ENCODE measurements at regions not wholly inside any gene's neighbourhood (a gene's known extent, or its start where the extent isn't known, plus 50 kb on each side); places are given as distances from the start of the nearest gene placed in this dataset.
"Not testable (repeated sequence)": the region's sequence is repeated elsewhere in the genome, so short reads cannot be mapped to it uniquely, and the experiment has no call there.

DNA sequence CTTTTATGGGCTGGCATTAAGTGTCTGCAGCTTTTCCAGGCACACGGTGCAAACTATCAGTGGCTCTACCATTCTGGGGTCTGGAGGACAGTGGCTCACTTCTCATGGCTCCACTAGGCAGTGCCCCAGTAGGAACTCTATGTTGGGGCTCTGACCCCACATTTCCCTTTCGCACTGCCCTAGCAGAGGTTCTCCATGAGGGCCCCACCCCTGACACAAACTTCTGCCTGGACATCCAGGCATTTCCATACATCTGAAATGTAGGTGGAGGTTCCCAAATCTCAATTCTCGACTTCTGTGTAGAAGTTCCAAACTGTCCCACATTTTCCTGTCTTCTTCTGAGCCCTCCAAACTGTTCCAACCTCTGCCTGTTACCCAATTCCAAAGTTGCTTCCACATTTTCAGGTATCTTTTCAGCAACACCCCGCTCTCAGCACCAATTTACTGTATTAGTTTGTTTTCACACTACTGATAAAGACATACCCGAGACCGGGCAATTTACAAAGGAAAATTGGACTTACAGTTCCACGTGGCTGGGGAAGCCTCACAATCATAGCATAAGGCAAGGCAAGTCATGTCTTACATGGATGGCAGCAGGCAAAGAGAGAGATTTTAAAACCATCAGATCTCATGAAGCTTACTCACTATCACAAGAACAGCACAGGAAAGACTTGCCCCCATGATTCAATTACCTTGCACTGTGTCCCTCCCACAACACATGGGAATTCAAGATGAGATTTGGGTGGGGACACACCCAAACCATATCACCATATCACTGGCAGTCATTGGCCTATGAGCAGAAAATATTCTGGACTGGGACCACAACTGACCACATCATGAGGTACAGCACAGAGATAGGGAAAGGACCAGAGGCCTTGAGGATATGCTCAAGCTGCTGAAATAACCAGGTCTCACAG is 136.8 kb downstream of the TMEM30B start:
- ATAC-seq; DNase-seq; intact Hi-C loops (cut with DNase I): not testable (repeated sequence)

DNA sequence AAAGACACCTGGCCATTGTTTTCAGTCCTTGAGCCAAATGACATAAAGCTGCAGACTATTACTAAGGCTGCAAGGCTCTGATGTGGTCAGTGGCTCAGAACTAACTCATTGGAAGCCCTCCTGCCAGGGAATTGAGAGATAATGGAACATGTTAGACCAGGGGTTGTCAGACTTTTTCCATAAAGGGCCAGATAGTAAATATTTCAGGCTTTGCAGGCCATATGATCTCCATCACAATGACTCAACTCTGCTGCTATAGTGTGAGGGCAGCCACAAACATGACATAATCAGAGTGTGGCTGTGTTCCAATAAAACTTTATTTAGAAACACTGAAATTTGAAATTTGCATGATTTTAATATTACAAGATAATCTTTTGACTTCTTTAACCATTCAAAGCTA is 140.3 kb downstream of the TMEM30B start:
- no peak for DNase-seq
- no peak for ATAC-seq
- intact Hi-C loops (cut with DNase I), result no loop called here

DNA sequence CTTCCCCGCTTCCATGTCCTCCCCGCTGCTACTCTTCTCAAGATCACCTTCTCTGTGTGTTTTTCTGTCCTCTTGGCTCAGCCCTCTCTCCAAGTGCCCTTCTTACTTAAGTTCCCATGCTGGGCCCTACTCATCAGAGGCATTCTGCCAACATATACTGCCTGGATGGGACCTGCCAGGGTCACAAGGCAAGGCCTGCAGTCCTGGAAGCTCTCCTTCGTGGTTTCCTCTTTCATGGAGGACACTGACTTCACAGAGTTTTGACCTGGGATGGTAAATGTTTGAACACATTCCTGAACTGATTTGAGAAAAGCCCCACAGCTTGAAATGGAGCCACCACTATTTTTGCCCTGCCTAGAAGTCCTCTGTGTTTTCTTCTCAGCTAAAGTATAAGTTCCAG is 140.9 kb downstream of the TMEM30B start:
- intact Hi-C loops (cut with DNase I), result no loop called here
- ATAC-seq (no peak), DNase-seq (no peak)

DNA sequence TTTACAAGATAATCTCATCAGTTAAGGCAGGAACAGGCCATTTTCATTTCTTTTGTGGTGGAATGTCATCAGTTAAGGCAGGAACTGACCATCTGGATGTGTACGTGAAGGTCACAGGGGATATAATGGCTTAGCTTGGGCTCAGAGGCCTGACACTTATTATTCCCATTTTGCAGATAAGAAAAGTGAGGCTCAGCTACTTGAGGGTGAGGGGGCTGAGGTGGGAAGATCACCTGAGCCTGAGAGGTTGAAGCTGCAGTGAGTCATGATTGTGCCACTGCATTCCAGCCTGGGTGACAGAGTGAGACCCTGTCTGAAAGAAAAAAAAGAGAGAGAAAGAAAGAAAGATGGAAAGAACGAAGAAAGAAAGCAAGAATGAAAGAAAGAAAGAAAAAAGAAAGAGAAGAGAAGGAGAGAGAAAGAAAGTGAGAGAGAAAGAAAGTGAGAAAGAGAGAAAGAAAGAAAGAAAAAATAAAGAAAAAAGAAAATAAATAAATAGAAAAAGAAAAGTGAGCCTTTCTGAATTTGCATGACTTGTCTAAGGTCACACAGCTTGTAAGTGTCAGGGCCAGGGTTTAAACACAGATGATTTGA is 142.0 kb downstream of the TMEM30B start:
- DNase-seq (no peak), ATAC-seq (no peak)
- intact Hi-C loops (cut with DNase I), result no loop called here

DNA sequence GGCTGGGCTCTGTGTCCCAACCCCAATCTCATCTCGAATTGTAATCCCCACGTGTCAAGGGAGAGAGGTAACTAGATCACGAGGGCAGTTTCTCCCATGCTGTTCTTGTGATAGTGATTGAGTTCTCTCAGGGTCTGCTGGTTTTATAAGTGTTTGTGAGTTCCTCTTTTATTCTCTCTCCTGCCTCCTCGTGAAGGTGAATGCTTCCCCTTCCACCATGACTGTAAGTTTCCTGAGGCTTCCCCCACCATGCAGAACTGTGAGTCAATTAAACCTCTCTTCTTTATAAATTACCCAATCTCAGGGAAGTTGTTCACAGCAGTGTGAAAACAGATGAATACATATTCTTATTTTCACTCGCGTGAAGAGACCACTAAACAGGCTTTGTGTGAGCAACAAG is 148.2 kb downstream of the TMEM30B start:
- ATAC-seq, result no peak
- intact Hi-C loops (cut with DNase I), result no loop called here
- DNase-seq, result no peak

DNA sequence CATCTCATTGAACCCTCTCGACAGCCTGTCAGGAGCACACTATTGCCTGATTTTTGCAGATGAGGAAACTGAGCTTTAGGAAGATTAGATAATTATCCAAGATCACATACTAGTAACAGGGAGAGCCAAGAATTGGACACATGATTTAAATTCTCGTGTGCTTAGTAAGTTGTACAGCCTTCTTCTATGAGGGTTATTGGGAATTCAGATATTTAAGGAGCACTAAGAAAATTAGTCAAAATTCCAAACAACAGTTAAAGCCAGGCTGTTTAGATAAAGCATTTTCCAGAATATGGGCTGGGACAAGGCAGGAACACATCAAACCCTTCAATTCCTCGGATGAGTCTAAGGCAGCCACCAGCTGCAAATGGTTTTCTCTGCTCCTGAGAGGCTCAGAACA is 148.8 kb downstream of the TMEM30B start:
- no peak for DNase-seq
- no peak for ATAC-seq
- intact Hi-C loops (cut with DNase I), result no loop called here

DNA sequence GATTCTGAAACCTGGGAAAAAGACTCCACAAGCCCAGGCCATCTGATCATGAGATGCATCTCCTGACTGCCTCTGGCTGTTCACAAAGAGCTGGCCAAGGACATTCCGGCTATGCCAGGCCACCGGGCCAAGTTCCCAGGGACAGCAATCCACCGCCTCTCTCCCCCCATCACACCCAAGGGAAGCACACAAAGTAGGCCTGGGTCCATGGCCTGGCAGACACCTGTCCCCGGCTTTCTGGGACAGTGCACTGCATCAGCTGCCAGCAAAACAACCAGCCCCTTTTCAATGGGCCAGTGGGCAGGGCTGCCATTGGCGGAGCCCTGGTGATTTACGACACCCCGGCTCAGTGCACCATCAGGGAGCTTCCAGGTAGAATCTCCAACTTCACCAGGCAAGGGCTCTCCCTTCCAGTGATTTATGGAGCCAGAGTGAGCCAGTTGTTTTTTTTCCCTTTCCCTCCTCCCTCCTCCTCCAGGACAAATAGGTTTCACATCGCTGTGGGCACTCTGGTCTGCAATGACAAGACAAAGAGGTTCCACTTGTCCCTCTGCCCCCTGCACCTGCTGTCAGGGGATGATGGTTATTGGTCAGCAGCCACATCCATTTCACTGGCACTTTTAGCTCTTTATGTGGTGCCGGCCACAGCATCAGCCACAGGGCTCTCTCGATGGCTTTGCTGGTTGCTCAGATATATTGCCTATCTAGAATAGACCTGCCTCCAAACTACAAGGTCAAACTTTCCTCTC is 149.6 kb downstream of the SLC38A6 start:
- no peak for DNase-seq
- no peak for ATAC-seq
- intact Hi-C loops (cut with DNase I), result no loop called here

DNA sequence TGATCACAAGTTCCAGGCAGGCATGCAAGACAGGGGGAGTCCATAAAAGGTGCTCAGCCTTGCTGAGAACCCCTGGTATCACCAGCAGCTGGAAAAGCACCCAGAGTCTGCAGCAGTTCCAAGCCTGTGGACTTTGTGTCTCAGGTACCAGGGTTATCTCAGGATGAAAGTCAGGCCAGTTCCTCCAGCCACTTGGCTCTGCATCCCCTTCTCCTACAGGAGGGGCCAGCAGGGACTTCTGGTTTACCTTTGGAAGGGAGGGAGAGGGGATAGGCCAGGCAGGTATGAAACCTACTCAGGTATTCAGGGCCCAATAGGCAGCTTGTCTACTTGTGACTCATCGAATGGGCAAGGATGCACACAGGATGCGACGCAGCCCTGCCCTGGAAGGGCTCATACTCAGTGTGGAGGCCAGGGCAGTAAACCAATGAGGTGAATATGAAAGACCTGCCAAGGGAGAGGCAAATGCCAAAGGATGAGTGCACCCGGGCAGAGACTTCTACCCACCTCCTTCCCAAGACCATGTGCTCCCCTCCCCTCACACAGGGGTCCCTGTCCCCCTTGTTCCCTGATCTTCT is 148.2 kb downstream of the SLC38A6 start:
- intact Hi-C loops (cut with DNase I), result no loop called here
- ATAC-seq, result no peak
- no peak for DNase-seq

DNA sequence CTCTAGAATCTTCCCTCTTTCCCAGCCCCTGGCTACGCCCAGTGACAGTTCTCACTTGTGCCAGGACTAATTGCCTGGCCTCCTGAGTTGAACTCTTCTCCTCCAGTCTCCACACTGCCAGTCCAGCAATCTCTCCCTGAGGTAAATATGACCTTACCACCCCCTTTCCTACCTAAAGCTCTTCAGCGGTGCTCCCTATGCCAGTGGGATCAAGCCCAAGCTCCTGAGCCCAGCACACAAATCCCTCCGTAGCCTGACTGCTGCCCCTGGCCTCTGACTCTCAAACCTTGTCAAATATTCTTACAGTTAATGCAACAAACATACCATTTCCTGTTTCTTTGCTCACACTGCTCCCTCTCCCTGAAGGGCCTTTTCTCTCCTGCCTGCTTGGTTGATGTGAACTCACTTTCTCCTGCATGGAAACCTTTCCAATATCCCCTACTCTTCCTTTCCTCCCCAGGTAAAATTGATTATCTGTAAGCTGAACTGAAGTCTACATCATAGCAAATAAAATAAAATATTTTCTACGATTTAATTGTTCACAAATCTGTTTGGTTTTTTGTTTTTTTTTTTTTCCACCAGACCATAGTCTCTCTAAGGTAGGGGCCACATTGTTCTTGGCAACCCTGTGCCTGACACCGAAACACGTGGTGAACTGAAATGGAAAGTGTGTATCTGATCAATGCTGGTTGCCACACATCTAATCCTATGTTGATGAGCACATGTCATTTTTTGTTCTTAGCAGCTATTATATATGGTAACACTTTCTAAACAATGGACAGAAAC is 147.5 kb downstream of the SLC38A6 start:
- no peak for ATAC-seq
- intact Hi-C loops (cut with DNase I), result no loop called here
- no peak for DNase-seq

DNA sequence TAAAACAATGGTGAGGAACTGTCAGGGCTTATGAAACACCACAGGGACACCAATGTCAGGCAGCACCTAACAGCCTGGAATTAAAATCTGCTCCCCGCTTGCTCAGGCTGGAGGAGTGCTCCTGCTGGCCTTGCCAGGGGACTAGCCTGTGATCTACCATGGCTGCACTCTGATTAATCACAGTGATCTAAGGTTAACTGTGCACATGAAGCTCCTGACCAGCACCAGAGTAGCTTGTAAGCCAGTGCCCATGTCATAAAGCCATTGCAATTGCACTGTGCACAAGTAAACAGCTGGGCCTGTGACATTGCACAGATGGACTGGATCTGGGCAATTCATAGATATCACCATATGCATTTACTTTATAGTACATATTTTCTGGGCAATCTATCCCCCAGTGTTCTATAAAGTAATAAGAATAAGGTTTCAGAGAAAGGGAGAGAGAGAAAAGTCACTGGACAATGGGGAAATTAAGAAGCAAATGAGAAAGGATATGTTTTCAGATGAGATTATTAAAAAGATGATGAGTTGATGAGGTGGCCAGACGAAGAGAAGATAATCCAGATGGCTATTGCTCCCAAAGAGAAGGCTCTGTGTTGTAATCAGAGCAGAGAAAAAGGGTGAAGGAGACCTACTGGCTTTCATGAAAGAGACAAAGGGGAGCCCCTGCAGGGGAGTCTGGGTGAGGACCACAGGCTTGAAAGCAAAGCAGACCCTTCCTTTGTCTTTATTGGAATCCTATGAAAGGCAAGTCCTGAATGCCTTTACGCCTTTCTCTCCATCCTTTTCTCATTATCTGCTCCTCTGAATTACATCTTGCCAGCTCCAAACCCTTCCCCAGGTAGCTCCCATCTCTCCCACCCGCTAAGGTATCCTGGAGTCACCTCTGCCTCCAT is 145.8 kb downstream of the SLC38A6 start:
- DNase-seq (no peak), ATAC-seq (no peak)
- intact Hi-C loops (cut with DNase I), result no loop called here

DNA sequence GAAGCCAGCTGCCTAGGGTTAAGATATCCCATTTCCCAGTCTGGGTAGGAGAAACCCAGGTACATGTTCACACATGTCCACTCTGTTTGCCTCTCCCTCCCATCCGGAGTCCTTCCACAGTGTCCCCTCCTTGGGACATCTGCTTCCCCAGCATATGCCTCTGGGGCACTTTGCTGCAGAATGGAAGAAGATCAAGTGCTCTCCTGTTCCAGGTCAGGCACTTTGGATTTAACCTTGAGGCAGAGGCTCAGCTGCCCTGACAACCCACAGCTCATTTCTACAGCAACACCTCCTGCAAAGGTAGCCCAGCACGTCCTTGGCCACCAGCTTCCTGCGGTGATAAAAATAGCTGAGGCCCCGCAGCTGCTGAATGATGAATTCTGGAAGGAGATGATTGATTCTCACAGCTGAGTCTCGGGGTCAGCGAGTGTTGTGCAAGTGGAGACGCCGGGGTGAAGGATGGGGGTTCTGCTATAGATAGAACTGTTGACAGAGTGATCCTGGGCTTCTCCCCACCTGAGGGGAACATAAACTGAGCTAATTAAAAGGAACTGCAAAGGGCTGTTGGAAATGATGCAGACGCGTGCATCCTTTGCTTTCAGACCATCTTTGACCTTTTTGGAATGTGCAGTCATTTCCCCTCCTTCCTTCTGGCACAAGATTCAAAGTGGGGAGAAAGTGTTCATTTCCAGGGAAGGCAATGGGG is 145.0 kb downstream of the SLC38A6 start:
- intact Hi-C loops (cut with DNase I), result no loop called here
- DNase-seq, result no peak
- no peak for ATAC-seq

DNA sequence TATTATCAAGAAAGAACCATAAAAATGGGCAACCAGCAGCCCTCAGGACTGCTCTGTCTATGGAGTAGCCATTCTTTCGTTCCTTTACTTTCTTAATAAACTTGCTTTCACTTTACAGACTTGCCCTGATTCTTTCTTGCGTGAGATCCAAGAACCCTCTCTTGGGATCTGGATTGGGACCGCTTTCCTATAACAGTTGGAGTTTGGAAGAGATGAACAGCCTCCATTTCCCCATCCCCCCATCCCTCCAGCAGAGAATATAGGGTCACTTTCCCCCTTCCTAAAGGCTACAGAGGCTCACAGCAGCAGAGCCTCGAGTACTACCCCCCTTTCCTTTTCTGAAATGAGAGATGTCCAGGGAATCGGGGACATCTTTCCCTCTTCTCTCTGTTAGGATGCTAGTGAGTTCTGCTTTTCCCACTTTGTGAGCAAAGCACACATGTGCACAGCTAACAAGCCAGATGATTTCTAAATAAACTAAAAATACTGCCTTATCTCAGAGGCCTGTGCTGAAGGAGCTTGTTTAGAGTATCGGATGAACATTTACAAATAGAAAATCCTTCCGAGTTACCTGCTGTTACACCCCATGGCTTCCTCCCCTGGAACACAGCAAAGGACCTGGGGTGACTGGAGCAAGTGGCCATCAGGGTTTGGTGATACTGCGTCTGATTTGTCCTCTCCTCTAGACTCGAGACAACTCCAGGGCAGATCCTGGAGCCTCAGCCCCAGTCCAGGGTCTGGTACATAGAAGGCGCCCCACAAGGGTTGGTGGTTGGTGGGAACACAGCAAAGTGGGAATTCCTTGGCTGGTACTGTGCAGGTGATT is 144.2 kb downstream of the SLC38A6 start:
- ATAC-seq, result peak in 1 of 2 donors; percentile 39
- DNase-seq, result no peak
- intact Hi-C loops (cut with DNase I), result no loop called here

DNA sequence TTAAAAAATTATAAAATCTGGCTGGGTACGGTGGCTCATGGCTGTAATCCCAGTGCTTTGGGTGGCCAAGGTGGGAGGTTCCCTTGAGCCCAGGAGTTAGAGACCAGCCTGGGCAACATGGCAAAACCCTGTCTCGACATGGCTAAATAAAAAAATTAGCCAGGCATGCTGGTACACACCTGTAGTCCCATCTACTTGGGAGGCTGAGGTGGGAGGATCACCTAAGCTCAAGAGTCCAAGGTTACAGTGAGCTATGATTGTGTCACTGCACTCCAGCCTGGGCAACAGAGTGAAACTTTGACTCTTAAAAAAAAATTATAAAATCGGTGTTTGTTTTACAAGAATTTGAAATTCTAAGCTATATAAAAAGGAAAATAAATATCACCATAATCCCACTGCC is 141.8 kb downstream of the SLC38A6 start:
- DNase-seq (no peak), ATAC-seq (no peak)

DNA sequence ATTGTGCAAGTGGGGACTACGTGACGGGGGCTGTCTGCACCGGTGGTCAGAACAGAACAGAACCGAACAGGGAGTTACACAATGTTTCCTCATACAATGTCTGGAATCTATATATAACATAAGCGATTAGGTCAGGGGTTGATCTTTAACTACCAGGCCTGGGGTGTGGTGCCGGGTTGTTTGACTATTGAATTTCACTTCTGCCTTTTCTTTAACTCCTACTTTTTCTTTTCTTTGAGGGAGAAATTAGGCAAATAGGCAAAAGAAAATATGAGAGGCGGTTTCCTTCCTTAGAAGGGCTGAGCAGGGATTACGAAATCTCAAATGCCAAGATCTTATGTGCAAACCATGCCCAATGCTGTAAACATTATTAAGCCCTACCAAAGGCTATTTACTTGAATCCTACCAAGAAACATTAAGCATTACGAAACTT is 140.3 kb downstream of the SLC38A6 start:
- no peak for ATAC-seq
- no peak for DNase-seq
- intact Hi-C loops (cut with DNase I), result no loop called here

More for the DNA sequence above, 141.8 kb downstream of the SLC38A6 start:
- intact Hi-C loops (cut with DNase I), result no loop called here

DNA sequence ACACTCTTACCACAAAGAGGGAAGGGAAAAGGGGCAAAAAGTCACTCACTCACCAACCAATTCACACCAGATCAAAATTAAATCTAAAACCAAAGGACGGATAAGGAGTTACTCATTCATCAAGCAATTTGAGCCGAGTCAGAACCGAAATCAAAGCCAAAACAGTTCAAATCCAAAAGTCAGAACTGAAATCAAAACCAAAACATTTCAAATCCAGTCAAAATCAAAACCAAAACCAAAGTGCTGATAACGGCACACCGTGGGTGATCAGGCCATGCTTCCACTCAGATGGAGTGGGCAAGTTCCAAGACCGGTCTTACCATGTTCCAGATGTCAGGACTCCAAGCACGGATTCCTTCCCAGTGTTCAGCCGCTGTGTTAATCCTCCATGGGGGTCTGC is 139.5 kb downstream of the SLC38A6 start:
- ATAC-seq (no peak), DNase-seq (no peak)
- intact Hi-C loops (cut with DNase I), result no loop called here

DNA sequence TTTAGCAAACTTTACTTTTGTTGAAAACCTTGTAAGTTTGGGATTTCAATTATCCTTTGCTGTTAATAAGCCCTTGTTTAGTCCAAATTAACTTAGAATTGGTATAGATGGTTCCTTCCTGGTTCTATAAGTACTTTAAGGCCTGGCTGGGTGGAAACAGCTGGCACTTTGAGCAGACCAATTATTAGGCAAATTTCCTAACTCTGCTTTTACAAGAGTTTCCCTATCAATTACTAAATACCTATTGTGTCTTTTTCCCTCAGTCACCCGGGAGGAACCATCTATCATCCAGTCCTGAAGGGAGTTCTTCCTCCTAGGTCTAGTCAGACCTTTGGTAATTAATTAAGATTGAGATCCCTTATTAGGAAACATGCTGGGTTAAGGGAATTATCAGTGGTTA is 138.0 kb downstream of the SLC38A6 start:
- intact Hi-C loops (cut with DNase I), result no loop called here
- DNase-seq, result no peak
- no peak for ATAC-seq

DNA sequence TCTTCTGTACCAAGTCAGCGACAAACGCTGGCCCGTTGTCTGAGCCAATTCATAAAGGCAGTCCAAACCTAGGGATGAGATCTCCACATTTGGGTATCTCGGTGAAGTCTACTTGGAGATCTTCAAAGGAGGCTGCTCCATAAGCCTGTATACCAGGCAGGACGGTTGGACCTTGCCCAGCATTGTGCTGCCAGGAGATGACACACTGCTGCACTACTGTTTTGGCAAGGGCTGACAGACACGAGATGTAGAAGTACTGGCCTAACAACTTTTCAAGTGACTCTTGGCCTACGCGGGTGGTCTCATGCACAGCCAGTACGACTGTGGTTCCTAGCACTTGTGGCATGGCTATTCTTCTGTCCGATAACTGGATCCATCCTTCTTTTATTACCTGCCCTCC is 135.3 kb downstream of the SLC38A6 start:
- ATAC-seq, result no peak
- intact Hi-C loops (cut with DNase I), result no loop called here
- no peak for DNase-seq
